ENCODE measurements at regions not wholly inside any gene's neighbourhood (a gene's known extent, or its start where the extent isn't known, plus 50 kb on each side); places are given as distances from the start of the nearest gene placed in this dataset.
"Not testable (repeated sequence)": the region's sequence is repeated elsewhere in the genome, so short reads cannot be mapped to it uniquely, and the experiment has no call there.

DNA sequence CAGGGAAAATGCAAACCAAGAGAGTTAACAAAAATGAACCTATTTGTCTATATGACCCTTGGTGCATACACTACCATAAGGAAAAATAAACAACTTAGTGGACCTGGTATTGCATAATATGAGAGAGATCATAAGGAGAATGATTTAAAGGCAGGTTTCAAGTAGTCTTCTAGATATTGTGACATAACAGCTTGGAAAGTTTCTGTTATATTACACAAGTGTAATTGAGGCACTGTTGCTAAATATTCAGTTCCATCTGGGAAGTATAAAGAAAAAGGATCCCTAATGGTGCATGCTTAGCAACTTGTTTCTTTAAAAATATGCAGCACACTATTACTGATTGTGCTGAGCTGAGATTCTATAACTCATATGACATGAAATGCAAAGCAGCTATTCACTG is 252.2 kb upstream of the SPHKAP start:
- ATAC-seq (no peak), DNase-seq (no peak)
- Histone ChIP-seq H3K4me3 (no peak overlapping the region), H3K36me3 (no peaks in the 10 kb centered on the region), H3K4me1 (no peaks in the 10 kb centered on the region), H3K27ac (no peak overlapping the region), H3K9me3 (no peaks in the 10 kb centered on the region), H3K27me3 (no peaks in the 10 kb centered on the region)
- intact Hi-C loops (cut with DNase I) = no loop called here
- no peak for TF ChIP-seq POLR2A (IDR thresholded peaks at IDR 0.05)
- TF ChIP-seq, protein P1, sequence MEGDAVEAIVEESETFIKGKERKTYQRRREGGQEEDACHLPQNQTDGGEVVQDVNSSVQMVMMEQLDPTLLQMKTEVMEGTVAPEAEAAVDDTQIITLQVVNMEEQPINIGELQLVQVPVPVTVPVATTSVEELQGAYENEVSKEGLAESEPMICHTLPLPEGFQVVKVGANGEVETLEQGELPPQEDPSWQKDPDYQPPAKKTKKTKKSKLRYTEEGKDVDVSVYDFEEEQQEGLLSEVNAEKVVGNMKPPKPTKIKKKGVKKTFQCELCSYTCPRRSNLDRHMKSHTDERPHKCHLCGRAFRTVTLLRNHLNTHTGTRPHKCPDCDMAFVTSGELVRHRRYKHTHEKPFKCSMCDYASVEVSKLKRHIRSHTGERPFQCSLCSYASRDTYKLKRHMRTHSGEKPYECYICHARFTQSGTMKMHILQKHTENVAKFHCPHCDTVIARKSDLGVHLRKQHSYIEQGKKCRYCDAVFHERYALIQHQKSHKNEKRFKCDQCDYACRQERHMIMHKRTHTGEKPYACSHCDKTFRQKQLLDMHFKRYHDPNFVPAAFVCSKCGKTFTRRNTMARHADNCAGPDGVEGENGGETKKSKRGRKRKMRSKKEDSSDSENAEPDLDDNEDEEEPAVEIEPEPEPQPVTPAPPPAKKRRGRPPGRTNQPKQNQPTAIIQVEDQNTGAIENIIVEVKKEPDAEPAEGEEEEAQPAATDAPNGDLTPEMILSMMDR (IDR thresholded peaks at IDR 0.05) = no peak

DNA sequence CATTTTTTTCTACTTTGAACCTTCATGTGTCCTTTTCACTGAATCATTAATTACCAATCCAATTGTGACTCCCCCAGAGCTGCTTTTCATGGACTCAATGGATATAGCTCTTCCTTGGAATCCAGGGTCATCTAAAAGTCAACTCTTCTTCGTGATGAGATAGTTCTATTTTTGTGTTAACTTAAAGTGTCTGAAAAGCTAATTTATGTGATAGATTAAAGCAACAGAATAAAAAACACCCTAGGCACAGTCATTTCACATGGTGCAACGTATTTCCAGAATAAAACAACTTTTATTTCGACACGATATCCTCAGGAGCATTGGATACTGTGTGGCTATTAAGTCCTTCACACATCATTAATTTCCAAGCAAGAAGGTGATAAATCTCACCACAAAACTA is 250.6 kb upstream of the SPHKAP start:
- H3K36me3 ChIP-seq = no peaks in the 10 kb centered on the region
- TF ChIP-seq POLR2A (IDR thresholded peaks at IDR 0.05) = no peak
- TF ChIP-seq, protein P1 (IDR thresholded peaks at IDR 0.05) = no peak
- 36% methylated on average over 4 of the region's 4 CpGs for WGBS (ENCODE audit: insufficient coverage, low coverage, low lambda C conversion rate, missing lambda C conversion rate)
- no peak for DNase-seq
- ATAC-seq = no peak
- no peaks in the 10 kb centered on the region for H3K27me3 ChIP-seq
- intact Hi-C loops (cut with DNase I) = no loop called here
- H3K27ac ChIP-seq = no peak overlapping the region
- H3K4me1 ChIP-seq = no peaks in the 10 kb centered on the region
- H3K4me3 ChIP-seq = no peak overlapping the region
- peaks cover 0 to 7% (median 0%) of the 10 kb centered on the region in 4 donors for H3K9me3 ChIP-seq

DNA sequence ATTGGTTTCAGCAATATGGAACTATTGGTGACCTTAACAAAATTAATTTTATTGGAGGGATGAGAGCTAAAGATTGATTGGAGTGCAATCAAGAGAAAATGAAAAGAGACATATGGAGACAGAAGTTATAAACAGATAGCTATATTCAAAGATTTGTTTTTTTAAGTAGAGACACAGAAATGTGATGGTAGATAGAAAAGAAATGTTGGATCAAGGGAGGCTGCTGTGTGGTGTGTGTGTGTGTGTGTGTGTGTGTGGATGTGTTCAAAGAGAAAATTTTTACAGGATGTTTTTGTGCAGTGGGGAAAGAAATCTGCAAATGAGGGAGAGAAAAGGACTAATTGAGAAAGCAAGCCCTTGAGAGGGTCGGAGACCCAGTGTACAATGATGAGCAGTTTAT is 249.5 kb upstream of the SPHKAP start:
- ATAC-seq = no peak

DNA sequence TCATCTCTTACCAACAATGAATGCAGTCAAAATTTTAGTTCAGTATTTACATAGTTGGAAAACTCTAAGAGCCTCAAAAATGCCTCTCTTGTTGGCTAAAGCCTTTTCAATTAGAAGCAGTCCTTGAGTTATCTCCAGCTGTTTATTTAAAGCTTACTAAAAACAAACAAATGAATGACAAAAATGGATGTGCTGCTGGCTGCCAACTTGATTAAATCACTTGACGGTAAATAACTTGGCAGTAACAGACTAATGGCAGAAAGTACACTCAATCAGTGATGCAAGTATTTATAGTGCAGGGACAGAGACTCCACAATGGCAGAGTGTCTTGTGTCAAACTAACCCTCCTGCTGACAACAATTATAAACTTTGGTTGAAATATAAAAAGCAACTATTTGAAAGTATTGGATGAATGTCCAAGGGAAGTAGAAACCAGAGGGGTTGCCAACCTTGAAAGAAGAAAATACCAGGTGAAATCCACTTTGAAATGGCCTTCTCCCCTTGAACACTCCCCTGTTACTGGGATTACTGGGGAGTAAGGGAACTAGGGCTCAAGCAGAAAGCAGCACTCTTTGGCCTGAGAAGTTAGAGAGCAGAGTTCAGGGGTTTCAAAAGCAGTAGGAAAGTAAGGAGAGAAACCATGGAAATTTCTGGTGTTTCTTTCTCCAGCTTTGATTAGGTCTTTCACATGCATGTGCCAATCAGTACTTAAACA is 245.2 kb upstream of the SPHKAP start:
- Histone ChIP-seq H3K27me3 (no peaks in the 10 kb centered on the region), H3K4me1 (no peaks in the 10 kb centered on the region), H3K9me3 (peaks cover 0 to 7% (median 0%) of the 10 kb centered on the region in 4 donors), H3K27ac (no peak overlapping the region), H3K4me3 (no peak overlapping the region), H3K36me3 (no peaks in the 10 kb centered on the region)
- TF ChIP-seq, protein P1 (IDR thresholded peaks at IDR 0.05) = no peak
- TF ChIP-seq POLR2A (IDR thresholded peaks at IDR 0.05) = no peak
- DNase-seq (no peak), ATAC-seq (no peak)
- intact Hi-C loops (cut with DNase I) = no loop called here
- 30% methylated on average over 1 of the region's 1 CpG for WGBS (ENCODE audit: insufficient coverage, low coverage, low lambda C conversion rate, missing lambda C conversion rate)

More for the DNA sequence above, 249.5 kb upstream of the SPHKAP start:
- Histone ChIP-seq H3K9me3 (peaks cover 0 to 7% (median 0%) of the 10 kb centered on the region in 4 donors), H3K27me3 (no peaks in the 10 kb centered on the region), H3K27ac (no peak overlapping the region), H3K4me3 (no peak overlapping the region), H3K36me3 (no peaks in the 10 kb centered on the region), H3K4me1 (no peaks in the 10 kb centered on the region)
- WGBS (ENCODE audit: insufficient coverage, low coverage, low lambda C conversion rate, missing lambda C conversion rate) = 12% methylated on average over 1 of the region's 1 CpG
- TF ChIP-seq, protein P1 (IDR thresholded peaks at IDR 0.05) = no peak
- no peak for TF ChIP-seq POLR2A (IDR thresholded peaks at IDR 0.05)
- intact Hi-C loops (cut with DNase I) = no loop called here
- no peak for DNase-seq

DNA sequence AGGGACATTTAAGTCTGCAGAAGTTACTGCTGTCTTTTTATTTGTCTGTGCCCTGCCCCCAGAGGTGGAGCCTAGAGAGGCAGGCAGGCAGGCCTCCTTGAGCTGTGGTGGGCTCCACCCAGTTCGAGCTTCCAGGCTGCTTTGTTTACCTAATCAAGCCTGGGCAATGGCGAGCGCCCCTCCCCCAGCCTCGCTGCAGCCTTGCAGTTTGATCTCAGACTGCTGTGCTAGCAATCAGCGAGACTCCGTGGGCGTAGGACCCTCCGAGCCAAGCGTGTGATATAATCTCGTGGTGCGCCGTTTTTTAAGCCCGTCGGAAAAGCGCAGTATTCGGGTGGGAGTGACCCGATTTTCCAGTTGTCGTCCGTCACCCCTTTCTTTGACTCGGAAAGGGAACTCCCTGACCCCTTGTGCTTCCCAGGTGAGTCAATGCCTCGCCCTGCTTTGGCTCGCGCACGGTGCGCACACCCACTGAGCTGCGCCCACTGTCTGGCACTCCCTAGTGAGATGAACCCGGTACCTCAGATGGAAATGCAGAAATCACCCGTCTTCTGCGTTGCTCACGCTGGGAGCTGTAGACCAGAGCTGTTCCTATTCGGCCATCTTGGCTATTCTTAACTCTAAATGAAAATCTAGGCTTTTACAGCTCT is 244.0 kb upstream of the SPHKAP start:
- H3K4me3 ChIP-seq; H3K36me3 ChIP-seq; H3K4me1 ChIP-seq; ATAC-seq; DNase-seq; intact Hi-C loops (cut with DNase I); H3K27me3 ChIP-seq; H3K9me3 ChIP-seq; H3K27ac ChIP-seq: not testable (repeated sequence)
- 50% methylated on average over 6 of the region's 31 CpGs for WGBS (ENCODE audit: insufficient coverage, low coverage, low lambda C conversion rate, missing lambda C conversion rate)

Data from right lobe of liver (tissue), 6 donors.